Endothelial cell of umbilical vein (primary cell): ENCODE measurements at regions not wholly inside any gene's neighbourhood (a gene's known extent, or its start where the extent isn't known, plus 50 kb on each side); places are given as distances from the start of the nearest gene placed in this dataset.

Source experiments
- BruUV-seq: library from RNA; stranded (reverse); fragments of 400-500 nt; replicated peaks from 2 replicates; lab custom pipeline; 2021; lab: Mats Ljungman, UMichigan
- CTCF ChIA-PET: fragments of 300-600, 350-600 bp; sonication (Branson Sonifier 250); formaldehyde crosslinking; loops from one replicate; lab custom pipeline; 2021; ENCODE audit warnings: antibody characterized with exemption, inconsistent platforms; lab: Charles Lee
- POLR2A ChIA-PET: fragments of 300-600, 350-600 bp; sonication (Branson Sonifier 250); formaldehyde crosslinking; loops from one replicate; lab custom pipeline; 2021; ENCODE audit warnings: antibody characterized with exemption, inconsistent platforms; lab: Charles Lee
- DNase-seq: peaks from one replicate; pipeline ENCODE4 v3.0.0-alpha.2; 2011; ENCODE audit warnings: low read depth, low spot score
- FAIRE-seq: peaks from 2 replicates; lab custom pipeline; 2011; peaks lifted over from hg19 to GRCh38; lab: Jason Lieb, UNC
- H2AFZ ChIP-seq: 2 replicates; pipeline ENCODE4 v1.6.0; 2012; ENCODE audit warnings: low read depth, low read length, control low read depth, inconsistent platforms
- H3K27ac ChIP-seq: 2 replicates; pipeline ENCODE4 v1.5.1; 2011; ENCODE audit warnings: low read depth, mild to moderate bottlenecking, control low read depth, low read length, moderate library complexity; ENCODE audit not compliant: insufficient read depth
- H3K27me3 ChIP-seq, 2 experiments: 2 replicates each; pipeline versions ENCODE4 v1.6.0 to v1.6.1; 2011; ENCODE audit warnings: low read length in 2 of 2, mixed read lengths in 1 of 2; ENCODE audit not compliant: control insufficient read depth in 2 of 2, insufficient read depth in 2 of 2
- H3K36me3 ChIP-seq, 2 experiments: 2 replicates in 1 of 2; 3 replicates in 1 of 2; pipeline ENCODE4 v1.5.1; 2011; ENCODE audit warnings: low read length in 2 of 2, mild to moderate bottlenecking in 1 of 2, moderate library complexity in 1 of 2; ENCODE audit not compliant: control insufficient read depth in 2 of 2, insufficient read depth in 2 of 2; ENCODE audit errors: extremely low read depth in 1 of 2
- H3K4me1 ChIP-seq: 3 replicates; pipeline ENCODE4 v1.5.1; 2011; ENCODE audit warnings: mild to moderate bottlenecking, low read length; ENCODE audit not compliant: control insufficient read depth, insufficient read depth; ENCODE audit errors: extremely low read depth
- H3K4me2 ChIP-seq: 2 replicates; pipeline ENCODE4 v1.6.1; 2011; ENCODE audit warnings: low read length, control low read depth, mixed read lengths; ENCODE audit not compliant: insufficient read depth
- H3K4me3 ChIP-seq, 3 experiments: fragments of 200-600 bp in 1 of 3; sonication (generic), shearing (Covaris generic) in 1 of 3; replicated peaks in 1 of 3; 2 replicates each; pipeline ENCODE4 v1.5.1; 2011 to 2016; ENCODE audit warnings: control low read depth in 3 of 3, low read length in 3 of 3, mild to moderate bottlenecking in 2 of 3, inconsistent platforms in 1 of 3, low read depth in 1 of 3, moderate library complexity in 1 of 3; ENCODE audit not compliant: insufficient read depth in 1 of 3
- H3K79me2 ChIP-seq: 2 replicates; pipeline ENCODE4 v1.6.0; 2012; ENCODE audit warnings: low read length, inconsistent platforms; ENCODE audit not compliant: control insufficient read depth, insufficient read depth
- H3K9ac ChIP-seq: replicated peaks from 2 replicates; pipeline ENCODE3; 2011; ENCODE audit warnings: low read length, control low read depth; ENCODE audit not compliant: insufficient read depth; ENCODE audit errors: extremely low read depth
- H3K9me1 ChIP-seq: replicated peaks from 3 replicates; pipeline ENCODE4 v1.6.0; 2011; ENCODE audit warnings: mild to moderate bottlenecking, low read length; ENCODE audit not compliant: control insufficient read depth, insufficient read depth; ENCODE audit errors: extremely low read depth
- H3K9me3 ChIP-seq: replicated peaks from 2 replicates; pipeline ENCODE4 v1.5.1; 2012; ENCODE audit warnings: low read length, inconsistent platforms; ENCODE audit not compliant: control insufficient read depth, insufficient read depth
- H4K20me1 ChIP-seq: replicated peaks from 2 replicates; pipeline ENCODE3; 2011; ENCODE audit warnings: mild to moderate bottlenecking, low read length; ENCODE audit not compliant: control insufficient read depth, insufficient read depth; ENCODE audit errors: extremely low read depth
- EZH2 ChIP-seq: IDR thresholded peaks from 2 replicates; pipeline ENCODE4 v1.6.1; 2012; ENCODE audit warnings: borderline replicate concordance, low read depth, mild to moderate bottlenecking, moderate library complexity, low read length, inconsistent platforms; ENCODE audit not compliant: severe bottlenecking
- FOS ChIP-seq: IDR thresholded peaks from 2 replicates; pipeline ENCODE4 v1.6.1; 2011; ENCODE audit warnings: mild to moderate bottlenecking, low read length, moderate library complexity, borderline replicate concordance; ENCODE audit not compliant: insufficient read depth
- GATA2 ChIP-seq: IDR thresholded peaks from 2 replicates; pipeline ENCODE4 v1.7.0; 2011; ENCODE audit warnings: low read depth, mild to moderate bottlenecking, moderate library complexity, mixed read lengths, low read length; ENCODE audit not compliant: insufficient read length, insufficient read depth
- JUN ChIP-seq: IDR thresholded peaks from 2 replicates; pipeline ENCODE4 v1.6.1; 2011; ENCODE audit warnings: borderline replicate concordance, low read depth; ENCODE audit not compliant: insufficient read length, insufficient read depth
- MYC ChIP-seq: IDR thresholded peaks from one replicate; pipeline ENCODE4 v1.6.1; 2011; ENCODE audit warnings: mild to moderate bottlenecking, low read depth, low read length
- POLR2A ChIP-seq: IDR thresholded peaks from 2 replicates; pipeline ENCODE4 v1.6.1; 2012; ENCODE audit warnings: low read depth, mild to moderate bottlenecking, control low read depth, low read length
- POLR2AphosphoS5 ChIP-seq: IDR thresholded peaks from 2 replicates; pipeline ENCODE4 v1.6.1; 2012; ENCODE audit warnings: low read depth, mild to moderate bottlenecking, control low read depth, low read length, moderate library complexity; ENCODE audit not compliant: insufficient read depth
- dilution Hi-C: fragments of 300-500 bp; cut with MboI; formaldehyde crosslinking; loops from one replicate; pipeline ENCODE4 v1.15.0; 2019; ENCODE audit warnings: low sequenced_read_pairs; ENCODE audit not compliant: extremely low pct_ligation_motif_present
- intact Hi-C: fragments of 100-400 bp; cut with micrococcal nuclease; formaldehyde crosslinking; loops from one replicate; pipeline ENCODE4 v1.10.0; 2022
- TF ChIP-seq, protein P1 (sequence below): IDR thresholded peaks from 2 replicates; pipeline ENCODE4 v1.6.1; 2011; ENCODE audit not compliant: insufficient read depth, insufficient read length
- TF ChIP-seq, protein P2 (sequence below), 2 donors: IDR thresholded peaks; 1 replicate in 1 of 2; 2 replicates in 1 of 2; pipeline ENCODE4 v1.5.1; 2011; ENCODE audit warnings: low read length in 2 of 2, mild to moderate bottlenecking in 2 of 2, moderate library complexity in 2 of 2, control low read depth in 1 of 2, inconsistent platforms in 1 of 2, low read depth in 1 of 2; ENCODE audit not compliant: insufficient read depth in 1 of 2; ENCODE audit errors: extremely low read depth in 1 of 2

DNA sequence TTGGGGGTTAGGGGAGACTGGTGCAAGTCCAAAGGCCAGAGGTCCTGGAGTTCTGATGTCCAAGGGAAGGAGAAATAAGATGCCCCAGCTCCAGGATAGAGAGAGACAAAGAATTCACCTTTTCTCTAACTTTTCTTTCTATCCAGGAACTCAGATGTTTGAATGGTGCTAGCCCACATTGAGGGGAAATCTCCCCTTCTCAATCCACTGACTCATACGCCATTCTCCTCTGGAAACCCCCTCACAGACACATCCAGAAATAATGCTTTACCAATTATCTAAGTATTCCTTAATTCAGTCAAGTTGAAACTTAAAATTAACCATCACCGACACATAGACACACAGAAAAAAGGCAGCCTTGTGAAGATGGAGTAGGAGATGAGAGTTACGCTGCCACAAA is 1085.2 kb downstream of the NSUN3 start:
- H3K79me2 ChIP-seq = no peaks in the 10 kb centered on the region
- FAIRE-seq (no peak), DNase-seq (no peak)
- no peak overlapping the region for H3K4me2 ChIP-seq
- TF ChIP-seq POLR2A = no peak
- TF ChIP-seq MYC = no peak
- no peak for TF ChIP-seq JUN
- TF ChIP-seq, protein P1, sequence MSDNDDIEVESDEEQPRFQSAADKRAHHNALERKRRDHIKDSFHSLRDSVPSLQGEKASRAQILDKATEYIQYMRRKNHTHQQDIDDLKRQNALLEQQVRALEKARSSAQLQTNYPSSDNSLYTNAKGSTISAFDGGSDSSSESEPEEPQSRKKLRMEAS = no peak
- no peak for TF ChIP-seq FOS
- TF ChIP-seq, protein P2, sequence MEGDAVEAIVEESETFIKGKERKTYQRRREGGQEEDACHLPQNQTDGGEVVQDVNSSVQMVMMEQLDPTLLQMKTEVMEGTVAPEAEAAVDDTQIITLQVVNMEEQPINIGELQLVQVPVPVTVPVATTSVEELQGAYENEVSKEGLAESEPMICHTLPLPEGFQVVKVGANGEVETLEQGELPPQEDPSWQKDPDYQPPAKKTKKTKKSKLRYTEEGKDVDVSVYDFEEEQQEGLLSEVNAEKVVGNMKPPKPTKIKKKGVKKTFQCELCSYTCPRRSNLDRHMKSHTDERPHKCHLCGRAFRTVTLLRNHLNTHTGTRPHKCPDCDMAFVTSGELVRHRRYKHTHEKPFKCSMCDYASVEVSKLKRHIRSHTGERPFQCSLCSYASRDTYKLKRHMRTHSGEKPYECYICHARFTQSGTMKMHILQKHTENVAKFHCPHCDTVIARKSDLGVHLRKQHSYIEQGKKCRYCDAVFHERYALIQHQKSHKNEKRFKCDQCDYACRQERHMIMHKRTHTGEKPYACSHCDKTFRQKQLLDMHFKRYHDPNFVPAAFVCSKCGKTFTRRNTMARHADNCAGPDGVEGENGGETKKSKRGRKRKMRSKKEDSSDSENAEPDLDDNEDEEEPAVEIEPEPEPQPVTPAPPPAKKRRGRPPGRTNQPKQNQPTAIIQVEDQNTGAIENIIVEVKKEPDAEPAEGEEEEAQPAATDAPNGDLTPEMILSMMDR (IDR thresholded peaks at IDR 0.05; ENCODE audit: extremely low read depth in 1 of 2, insufficient read depth in 1 of 2, low read depth in 1 of 2, low read length in 2 of 2) = no peak
- TF ChIP-seq POLR2AphosphoS5 = no peak
- TF ChIP-seq EZH2 = no peak
- no peak for TF ChIP-seq GATA2
- H3K4me3 ChIP-seq = no peak overlapping the region
- no peaks in the 10 kb centered on the region for H3K27me3 ChIP-seq
- H3K27ac ChIP-seq = no peak overlapping the region
- intact Hi-C loops (no loop called here), dilution Hi-C loops (no loop called here)
- H2AFZ ChIP-seq = no peak overlapping the region
- ChIA-PET POLR2A (no interaction called here), CTCF (no interaction called here)
- H3K9ac ChIP-seq = no peak overlapping the region
- H3K9me3 ChIP-seq = no peaks in the 10 kb centered on the region
- no TSS peak for BruUV-seq
- no peaks in the 10 kb centered on the region for H3K36me3 ChIP-seq
- no peaks in the 10 kb centered on the region for H3K4me1 ChIP-seq
- H4K20me1 ChIP-seq = no peaks in the 10 kb centered on the region
- no peaks in the 10 kb centered on the region for H3K9me1 ChIP-seq
